ENCODE measurements at regions not wholly inside any gene's neighbourhood (a gene's known extent, or its start where the extent isn't known, plus 50 kb on each side); places are given as distances from the start of the nearest gene placed in this dataset.

DNA sequence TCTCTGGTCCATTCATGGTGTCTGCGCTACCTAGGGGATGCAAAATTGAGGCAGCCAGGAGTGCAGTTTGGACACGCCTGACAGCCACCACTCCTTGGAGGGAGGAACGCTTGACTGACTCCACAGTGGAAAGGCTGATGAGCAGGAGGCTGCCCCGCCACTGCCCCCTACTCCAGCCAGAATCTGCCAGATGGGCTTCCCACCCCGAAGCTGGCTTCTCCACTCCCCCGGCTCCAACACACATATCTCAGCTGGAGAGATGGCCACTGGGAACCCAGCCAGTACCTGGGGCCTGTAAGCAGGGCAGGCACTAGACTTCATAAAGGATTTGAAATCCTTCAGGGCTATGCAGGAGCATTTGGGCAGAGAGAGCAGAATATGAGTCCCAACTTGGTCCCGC is 51.4 kb upstream of the BLCAP start:
- Mint-ChIP-seq H3K4me1 (ENCODE audit: unreplicated experiment) (no peaks in the 10 kb centered on the region), H3K27ac (ENCODE audit: unreplicated experiment) (no peak overlapping the region), H3K4me3 (ENCODE audit: unreplicated experiment) (no peak overlapping the region), H3K27me3 (ENCODE audit: unreplicated experiment) (peaks cover 51% of the 10 kb centered on the region), H3K9me3 (ENCODE audit: unreplicated experiment) (no peaks in the 10 kb centered on the region), H3K36me3 (ENCODE audit: unreplicated experiment) (no peaks in the 10 kb centered on the region)
- DNase-seq (ENCODE audit: extremely low spot score, unreplicated experiment): no peak
- TF ChIP-seq CTCF (IDR thresholded peaks at IDR 0.05): no peak

- H3K9me3 Mint-ChIP-seq (ENCODE audit: unreplicated experiment): no peaks in the 10 kb centered on the region
- no peak for DNase-seq (ENCODE audit: extremely low spot score, unreplicated experiment)
- no peaks in the 10 kb centered on the region for H3K4me1 Mint-ChIP-seq (ENCODE audit: unreplicated experiment)
- no peaks in the 10 kb centered on the region for H3K36me3 Mint-ChIP-seq (ENCODE audit: unreplicated experiment)
- peaks cover 53% of the 10 kb centered on the region for H3K27me3 Mint-ChIP-seq (ENCODE audit: unreplicated experiment)
- H3K27ac Mint-ChIP-seq (ENCODE audit: unreplicated experiment): no peak overlapping the region
- H3K4me3 Mint-ChIP-seq (ENCODE audit: unreplicated experiment): no peak overlapping the region
- no peak for TF ChIP-seq CTCF (IDR thresholded peaks at IDR 0.05)
Measured at GRCh38 chr20:37577981-37578380, 50.3 kb upstream of the BLCAP start.

Measured in osteocyte (in vitro differentiated cells).